SK-N-MC (cell line): ENCODE measurements at regions not wholly inside any gene's neighbourhood (a gene's known extent, or its start where the extent isn't known, plus 50 kb on each side); places are given as distances from the start of the nearest gene placed in this dataset.

Experiments
- EZH2 ChIP-seq: fragments of 200-600 bp; sonication (generic); IDR thresholded peaks from one replicate; pipeline ENCODE4 v1.6.1; 2017; ENCODE audit warnings: antibody characterized with exemption
- POLR2AphosphoS5 ChIP-seq: IDR thresholded peaks from 2 replicates; pipeline ENCODE4 v1.6.1; 2012; ENCODE audit warnings: mild to moderate bottlenecking, low read depth, low read length, borderline replicate concordance

- TF ChIP-seq EZH2 (no peak), POLR2AphosphoS5 (no peak)
These were observed 274.5 kb upstream of the NBEA start for GRCh38 chr13:34667286-34668218.
